HepG2 (cell line): ENCODE measurements at regions not wholly inside any gene's neighbourhood (a gene's known extent, or its start where the extent isn't known, plus 50 kb on each side); places are given as distances from the start of the nearest gene placed in this dataset.

Experiments
- ATAC-seq: fragments of 200-7000 bp; cut with Tn5 transposase; 3 replicates; pipeline ENCODE4 v1.9.1; 2020; ENCODE audit warnings: mild to moderate bottlenecking, moderate library complexity
- BruUV-seq: library from RNA; stranded (reverse); fragments of 400-500 nt; replicated peaks from 2 replicates; lab custom pipeline; 2021; lab: Mats Ljungman, UMichigan
- CTCF ChIA-PET: fragments of 300-600 bp; formaldehyde crosslinking; extraction: SDS; loops from one replicate; lab custom pipeline; 2021; ENCODE audit warnings: low total read pairs, inconsistent platforms, low intra/inter-chr PET ratio; lab: Yijun Ruan, JAX
- POLR2A ChIA-PET: fragments of 350-600 bp; sonication (Branson Sonifier 250); formaldehyde crosslinking; loops from one replicate; lab custom pipeline; 2020; ENCODE audit warnings: antibody characterized with exemption, inconsistent platforms; lab: Yijun Ruan, JAX
- DNase-seq: peaks from one replicate; pipeline ENCODE4 v3.0.0-alpha.2; 2015; ENCODE audit warnings: low spot score
- FAIRE-seq: peaks from 3 replicates; lab custom pipeline; 2011; peaks lifted over from hg19 to GRCh38; lab: Jason Lieb, UNC
- H2AFZ ChIP-seq: one replicate; pipeline ENCODE4 v1.6.1; 2011; ENCODE audit warnings: low read length, inconsistent platforms
- H3K27ac ChIP-seq: fragments of 300-600 bp; 3 replicates; pipeline ENCODE4 v1.8.0; 2011; ENCODE audit warnings: mixed run types, mild to moderate bottlenecking, mixed read lengths, low read length, inconsistent platforms; ENCODE audit not compliant: insufficient read depth; ENCODE audit errors: extremely low read length
- H3K27me3 ChIP-seq, 2 experiments: fragments of 200-600 bp in 1 of 2; 2 replicates in 1 of 2; 3 replicates in 1 of 2; pipeline versions ENCODE4 v1.6.0 to v1.8.0; 2011; ENCODE audit warnings: low read length in 2 of 2, mild to moderate bottlenecking in 2 of 2, moderate library complexity in 2 of 2, inconsistent platforms in 1 of 2; ENCODE audit not compliant: insufficient read depth in 2 of 2, control insufficient read depth in 1 of 2
- H3K36me3 ChIP-seq, 2 experiments: fragments of 200-600 bp in 1 of 2; replicated peaks in 1 of 2; 2 replicates in 1 of 2; 3 replicates in 1 of 2; pipeline versions ENCODE4 v1.5.1 to v1.8.0; 2011; ENCODE audit warnings: low read length in 2 of 2, inconsistent platforms in 1 of 2; ENCODE audit not compliant: insufficient read depth in 2 of 2, control insufficient read depth in 1 of 2
- H3K4me1 ChIP-seq: 2 replicates; pipeline ENCODE4 v1.5.1; 2012; ENCODE audit warnings: low read length, inconsistent platforms; ENCODE audit not compliant: insufficient read depth
- H3K4me2 ChIP-seq: 2 replicates; pipeline ENCODE4 v1.6.0; 2011; ENCODE audit warnings: low read depth, low read length, inconsistent platforms
- H3K4me3 ChIP-seq, 3 experiments: fragments of 200-600 bp in 1 of 3; sonication (generic), shearing (Covaris generic) in 1 of 3; replicated peaks in 1 of 3; 2 replicates each; pipeline ENCODE4 v1.5.1; 2011 to 2016; ENCODE audit warnings: low read length in 3 of 3, inconsistent platforms in 2 of 3, low read depth in 2 of 3, mild to moderate bottlenecking in 2 of 3, control low read depth in 1 of 3, mixed read lengths in 1 of 3; ENCODE audit not compliant: insufficient read depth in 1 of 3
- H3K79me2 ChIP-seq: one replicate; pipeline ENCODE4 v1.6.1; 2011; ENCODE audit warnings: low read length, inconsistent platforms; ENCODE audit not compliant: insufficient read depth
- H3K9ac ChIP-seq: 2 replicates; pipeline ENCODE4 v1.6.0; 2011; ENCODE audit warnings: mild to moderate bottlenecking, low read depth, low read length, inconsistent platforms; ENCODE audit not compliant: insufficient read depth
- H3K9me3 ChIP-seq: 2 replicates; pipeline ENCODE4 v1.5.1; 2012; ENCODE audit warnings: mild to moderate bottlenecking, low read length
- H4K20me1 ChIP-seq: 2 replicates; pipeline ENCODE4 v1.6.0; 2011; ENCODE audit warnings: inconsistent platforms, mild to moderate bottlenecking, low read length, moderate library complexity; ENCODE audit not compliant: insufficient read depth
- ARID2 ChIP-seq: sonication (generic); formaldehyde crosslinking; IDR thresholded peaks from 2 replicates; pipeline ENCODE4 v1.8.1; 2022; ENCODE audit warnings: mild to moderate bottlenecking, missing genetic modification reagents, borderline replicate concordance
- BHLHE40 ChIP-seq: IDR thresholded peaks from 2 replicates; pipeline ENCODE4 v1.6.1; 2011; ENCODE audit warnings: low read length, improper control_type of control experiment
- EEA1 ChIP-seq: sonication (generic); formaldehyde crosslinking; IDR thresholded peaks from 2 replicates; pipeline ENCODE4 v1.5.1; 2020; ENCODE audit warnings: mild to moderate bottlenecking, missing genetic modification reagents, borderline replicate concordance
- IKZF4 ChIP-seq: sonication (generic); formaldehyde crosslinking; IDR thresholded peaks from 2 replicates; pipeline ENCODE4 v1.5.1; 2020; ENCODE audit warnings: borderline replicate concordance, mild to moderate bottlenecking, low read depth, missing genetic modification reagents; ENCODE audit errors: not compliant biosample characterization
- PRPF4 ChIP-seq: fragments of 200-400 bp; formaldehyde crosslinking; IDR thresholded peaks from 2 replicates; pipeline ENCODE4 v1.6.1; 2016; ENCODE audit warnings: low read length, low read depth; ENCODE audit not compliant: poor library complexity, severe bottlenecking
- RFX1 ChIP-seq: fragments of 450-650 bp; IDR thresholded peaks from 2 replicates; pipeline ENCODE4 v1.6.1; 2017
- RNF2 ChIP-seq: fragments of 450-650 bp; conservative IDR thresholded peaks from 2 replicates; pipeline ENCODE4 v1.6.1; 2016; ENCODE audit warnings: low read depth
- SMARCC2 ChIP-seq: fragments of 450-650 bp; IDR thresholded peaks from 2 replicates; pipeline ENCODE4 v1.6.1; 2017; ENCODE audit warnings: antibody characterized with exemption, mild to moderate bottlenecking
- ZFP41 ChIP-seq: sonication (generic); formaldehyde crosslinking; IDR thresholded peaks from 2 replicates; pipeline ENCODE4 v1.4.0; 2020; ENCODE audit warnings: mild to moderate bottlenecking, missing genetic modification reagents, borderline replicate concordance
- WGBS: methylation state at CpG from one replicate; pipeline ENCODE4 v1.1.6; 2017; ENCODE audit warnings: low lambda C conversion rate; 5-methylcytosine and 5-hydroxymethylcytosine counted together
- in situ Hi-C: cut with HindIII; loops from 2 replicates; pipeline ENCODE4 v1.10.0; 2017; ENCODE audit warnings: low pct_unique_long_range_greater_than_20kb; ENCODE audit not compliant: extremely low pct_ligation_motif_present
- intact Hi-C: fragments of 100-400 bp; cut with micrococcal nuclease; formaldehyde crosslinking; loops from one replicate; pipeline ENCODE4 v1.10.0; 2022; ENCODE audit not compliant: unreplicated experiment
- TF ChIP-seq, protein P1 (sequence below): sonication (generic); formaldehyde crosslinking; IDR thresholded peaks from 2 replicates; pipeline ENCODE4 v1.4.0; 2020; ENCODE audit warnings: mild to moderate bottlenecking, low read depth, missing genetic modification reagents
- TF ChIP-seq, protein P2 (sequence below): sonication (generic); formaldehyde crosslinking; conservative IDR thresholded peaks from 2 replicates; pipeline ENCODE4 v1.4.0; 2020; ENCODE audit warnings: missing genetic modification reagents

DNA sequence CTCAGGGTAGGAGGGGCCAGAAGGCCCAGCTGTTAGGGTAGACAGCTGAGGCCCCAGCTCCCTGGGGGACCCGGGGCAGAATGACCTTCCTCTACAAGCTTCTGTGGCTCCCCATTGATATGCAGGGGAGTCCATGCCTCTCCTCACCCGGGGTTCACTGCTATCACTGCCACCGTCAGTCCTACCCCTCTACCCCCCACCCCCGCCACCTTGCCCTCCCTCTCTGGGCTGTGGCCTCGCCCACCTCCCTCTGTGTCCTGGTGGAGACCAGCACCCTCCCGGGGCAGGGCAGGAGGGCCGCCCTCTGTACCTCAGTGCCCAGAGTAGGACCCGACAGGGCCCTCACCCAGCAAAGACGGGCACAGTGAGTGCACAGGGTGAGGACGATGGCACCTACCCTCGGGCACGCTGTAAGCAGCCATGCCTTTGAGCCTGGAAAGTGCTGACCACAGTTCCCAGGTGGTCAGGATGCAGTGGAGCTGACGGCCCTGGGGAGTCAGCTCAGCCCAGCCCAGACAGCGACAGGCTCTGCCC lies 88.4 kb upstream of the SFSWAP start:
- WGBS: no CpG with 5 or more reads among the region's 14 CpGs

More for the DNA sequence above, 88.4 kb upstream of the SFSWAP start:
- intact Hi-C loops (loop anchor here (5.0 kb wide), 1 partner anchor 275 kb away; no protein-coding TSS in a partner anchor), in situ Hi-C loops (loop anchor here (25.0 kb wide), 1 partner anchor 390 kb away; no protein-coding TSS in a partner anchor)
- ATAC-seq (no peak), FAIRE-seq (no peak), DNase-seq (no peak)
- Histone ChIP-seq H3K4me1 (no peaks in the 10 kb centered on the region), H4K20me1 (0 out of 2 replicates have a peak, but pooled peaks cover 7% of the 10 kb centered on the region), H2AFZ (no peak overlapping the region), H3K27me3 (peaks cover 15 to 62% of the 10 kb centered on the region in 2 experiments), H3K36me3 (no peaks in the 10 kb centered on the region), H3K4me2 (no peak overlapping the region), H3K79me2 (no peaks in the 10 kb centered on the region), H3K4me3 (no peak overlapping the region), H3K9me3 (no peaks in the 10 kb centered on the region), H3K27ac (no peak overlapping the region), H3K9ac (no peak overlapping the region)
- ChIA-PET POLR2A (no interaction called here), CTCF (no interaction called here)
- BruUV-seq: no TSS peak
- TF ChIP-seq ZFP41 (CRISPR knock-in tag) (no peak), PRPF4 (no peak), IKZF4 (no peak), RNF2 (no peak), EEA1 (CRISPR knock-in tag) (no peak), SMARCC2 (no peak), RFX1 (no peak), ARID2 (no peak), BHLHE40 (no peak)
- TF ChIP-seq, protein P1, sequence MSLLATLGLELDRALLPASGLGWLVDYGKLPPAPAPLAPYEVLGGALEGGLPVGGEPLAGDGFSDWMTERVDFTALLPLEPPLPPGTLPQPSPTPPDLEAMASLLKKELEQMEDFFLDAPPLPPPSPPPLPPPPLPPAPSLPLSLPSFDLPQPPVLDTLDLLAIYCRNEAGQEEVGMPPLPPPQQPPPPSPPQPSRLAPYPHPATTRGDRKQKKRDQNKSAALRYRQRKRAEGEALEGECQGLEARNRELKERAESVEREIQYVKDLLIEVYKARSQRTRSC: no peak
- TF ChIP-seq, protein P2, sequence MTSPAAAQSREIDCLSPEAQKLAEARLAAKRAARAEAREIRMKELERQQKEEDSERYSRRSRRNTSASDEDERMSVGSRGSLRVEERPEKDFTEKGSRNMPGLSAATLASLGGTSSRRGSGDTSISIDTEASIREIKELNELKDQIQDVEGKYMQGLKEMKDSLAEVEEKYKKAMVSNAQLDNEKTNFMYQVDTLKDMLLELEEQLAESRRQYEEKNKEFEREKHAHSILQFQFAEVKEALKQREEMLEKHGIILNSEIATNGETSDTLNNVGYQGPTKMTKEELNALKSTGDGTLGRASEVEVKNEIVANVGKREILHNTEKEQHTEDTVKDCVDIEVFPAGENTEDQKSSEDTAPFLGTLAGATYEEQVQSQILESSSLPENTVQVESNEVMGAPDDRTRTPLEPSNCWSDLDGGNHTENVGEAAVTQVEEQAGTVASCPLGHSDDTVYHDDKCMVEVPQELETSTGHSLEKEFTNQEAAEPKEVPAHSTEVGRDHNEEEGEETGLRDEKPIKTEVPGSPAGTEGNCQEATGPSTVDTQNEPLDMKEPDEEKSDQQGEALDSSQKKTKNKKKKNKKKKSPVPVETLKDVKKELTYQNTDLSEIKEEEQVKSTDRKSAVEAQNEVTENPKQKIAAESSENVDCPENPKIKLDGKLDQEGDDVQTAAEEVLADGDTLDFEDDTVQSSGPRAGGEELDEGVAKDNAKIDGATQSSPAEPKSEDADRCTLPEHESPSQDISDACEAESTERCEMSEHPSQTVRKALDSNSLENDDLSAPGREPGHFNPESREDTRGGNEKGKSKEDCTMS (CRISPR knock-in tag): no peak
